Hematopoietic multipotent progenitor cell treated with erythropoietin and hydrocortisone succinate and interleukin-3 and kit ligand, for 15 days (in vitro differentiated cells): ENCODE measurements at regions not wholly inside any gene's neighbourhood (a gene's known extent, or its start where the extent isn't known, plus 50 kb on each side); places are given as distances from the start of the nearest gene placed in this dataset.
"Not testable (repeated sequence)": the region's sequence is repeated elsewhere in the genome, so short reads cannot be mapped to it uniquely, and the experiment has no call there.

ENCODE experiments used
- DNase-seq: peaks from one replicate; pipeline ENCODE4 v3.0.0-alpha.2; 2015; ENCODE audit warnings: low spot score

DNA sequence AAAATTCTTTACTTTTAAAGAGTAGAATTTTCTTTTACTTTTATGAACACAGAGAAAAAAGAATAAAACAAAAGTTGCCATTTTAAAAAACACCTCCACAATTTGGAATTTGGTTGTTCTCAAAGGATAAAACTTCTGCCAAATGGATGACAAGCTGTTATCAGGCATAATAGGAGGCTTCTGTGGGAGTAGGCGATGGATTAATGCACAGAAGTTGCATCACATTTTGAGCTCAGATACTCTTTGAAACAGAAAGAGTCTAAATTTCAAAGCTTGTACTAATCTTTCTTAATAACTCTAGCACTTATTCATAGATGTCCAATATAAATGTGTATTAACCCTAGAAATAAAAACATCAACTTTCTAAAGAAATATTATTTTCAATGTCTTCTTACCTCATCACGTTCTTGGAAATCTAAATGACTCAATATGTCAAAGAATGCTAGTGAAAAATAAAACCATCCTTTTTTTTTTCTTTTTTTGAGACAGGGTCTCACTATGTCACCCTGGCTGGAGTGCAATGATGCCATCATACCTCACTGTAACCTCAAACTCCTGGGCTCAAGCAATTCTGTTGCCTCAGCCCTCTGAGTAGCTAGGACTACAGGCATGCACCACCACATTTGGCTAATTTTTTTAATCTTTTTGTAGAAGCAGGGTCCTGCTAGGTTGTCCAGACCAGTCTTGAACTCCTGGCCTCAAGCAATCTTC lies 112.8 kb upstream of the USP25 start:
- DNase-seq: no peak

DNA sequence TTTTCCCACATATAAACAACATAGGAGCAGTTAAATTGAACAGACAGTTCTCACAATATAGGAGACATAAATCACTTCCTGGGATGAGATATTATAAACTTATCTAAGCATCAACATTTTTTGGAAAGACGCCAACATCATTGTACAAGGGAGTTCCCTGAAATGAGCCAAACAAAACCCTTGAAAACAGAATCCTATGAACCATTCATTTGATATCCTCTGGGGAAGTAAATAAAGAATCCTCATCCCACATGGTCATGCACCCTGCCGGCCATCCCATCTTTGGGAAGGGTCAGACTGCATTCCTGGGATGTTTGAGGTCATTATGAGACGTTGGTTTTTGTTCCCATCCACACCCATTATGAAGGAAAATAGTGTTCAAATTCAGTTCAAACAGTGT lies 111.8 kb upstream of the USP25 start:
- DNase-seq: no peak

DNA sequence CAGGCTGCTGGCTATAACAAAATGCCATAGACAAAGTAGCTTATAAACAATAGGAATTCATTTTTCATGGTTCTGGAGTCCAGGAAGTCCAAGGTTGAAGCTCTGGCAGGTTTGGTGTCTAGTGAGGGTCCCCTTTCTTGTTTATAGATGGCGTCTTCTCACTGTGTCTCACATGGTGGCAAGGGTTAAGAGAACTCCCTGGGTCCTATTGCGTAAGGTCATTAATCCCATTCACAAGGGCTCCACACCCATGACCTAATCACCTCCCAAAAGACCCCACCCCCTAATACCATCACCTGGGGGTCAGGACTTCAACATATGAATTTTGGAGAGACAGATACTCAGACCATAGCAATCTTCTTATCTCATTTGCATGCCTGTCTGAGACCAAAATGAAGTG lies 108.9 kb upstream of the USP25 start:
- no peak for DNase-seq

DNA sequence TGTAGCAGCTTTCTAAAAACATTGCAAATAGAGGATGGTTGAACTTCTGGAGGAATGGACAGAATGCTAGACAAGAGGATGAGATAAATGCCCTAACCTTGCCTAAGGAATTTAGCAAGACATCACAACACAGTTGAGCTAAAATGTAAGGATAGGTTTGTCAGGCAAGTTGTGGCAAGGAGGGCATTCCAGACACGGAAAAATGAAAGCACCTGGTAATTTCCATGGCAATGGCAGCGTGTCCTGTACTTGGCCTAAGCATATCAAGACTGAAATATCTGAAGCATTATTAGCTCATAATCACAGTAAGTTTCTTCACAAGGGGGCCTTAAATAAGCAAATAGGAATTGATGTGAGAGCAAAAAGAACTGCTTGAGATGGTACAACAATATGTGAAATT lies 105.1 kb upstream of the USP25 start:
- DNase-seq: no peak

DNA sequence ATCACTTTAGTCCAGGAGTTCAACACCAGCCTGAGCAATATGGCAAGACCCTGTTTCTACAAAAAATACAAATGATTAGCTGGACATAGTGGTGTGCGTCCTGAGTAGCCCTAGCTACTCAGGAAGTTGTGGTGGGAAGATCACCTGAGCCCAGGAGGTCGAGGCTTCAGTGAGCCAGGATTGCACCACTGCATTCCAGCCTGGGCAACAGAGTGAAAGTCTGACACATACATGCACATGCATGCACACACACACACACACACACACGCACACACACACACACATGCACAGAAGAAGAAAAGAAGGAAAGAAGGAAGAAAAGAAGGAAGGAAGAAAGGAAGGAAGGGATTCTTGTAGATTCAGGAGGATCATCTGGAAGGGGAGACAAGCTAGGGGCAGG lies 104.4 kb upstream of the USP25 start:
- no peak for DNase-seq

DNA sequence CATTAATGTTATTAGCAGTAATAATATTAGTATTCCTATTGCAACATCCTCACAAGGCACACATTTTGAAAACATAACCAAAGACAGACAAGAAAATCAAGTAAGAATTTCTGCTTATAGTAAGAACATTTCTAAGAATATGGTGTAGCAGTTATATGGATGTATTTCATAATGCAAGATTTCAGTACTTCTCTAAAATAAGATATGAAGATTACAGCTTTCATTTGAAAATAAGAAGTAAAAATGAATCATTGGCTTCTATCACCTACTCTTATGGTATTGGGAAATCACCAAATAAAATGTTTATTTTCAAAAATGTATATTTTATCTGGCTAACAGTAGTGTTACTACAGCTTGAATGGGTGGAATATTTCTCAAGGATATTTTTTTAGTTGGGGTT lies 103.8 kb upstream of the USP25 start:
- no peak for DNase-seq

DNA sequence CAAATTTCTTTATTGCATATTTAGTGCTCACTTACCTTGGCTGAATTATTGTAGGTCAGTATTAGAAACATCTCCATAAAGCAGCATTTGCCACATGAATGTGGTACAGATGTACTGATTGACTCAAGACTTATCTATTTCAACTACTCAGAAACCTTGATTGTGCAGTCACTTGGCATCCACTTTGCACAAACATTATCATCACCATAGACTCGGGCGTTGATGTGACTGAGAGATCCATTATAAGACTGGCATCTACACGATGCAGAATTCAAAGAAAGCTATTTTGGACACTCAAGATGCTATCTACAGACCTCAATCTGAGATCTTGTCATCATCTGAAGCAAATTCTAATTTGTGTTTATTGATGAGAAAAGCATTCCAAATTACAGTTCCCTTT lies 102.8 kb upstream of the USP25 start:
- no peak for DNase-seq

DNA sequence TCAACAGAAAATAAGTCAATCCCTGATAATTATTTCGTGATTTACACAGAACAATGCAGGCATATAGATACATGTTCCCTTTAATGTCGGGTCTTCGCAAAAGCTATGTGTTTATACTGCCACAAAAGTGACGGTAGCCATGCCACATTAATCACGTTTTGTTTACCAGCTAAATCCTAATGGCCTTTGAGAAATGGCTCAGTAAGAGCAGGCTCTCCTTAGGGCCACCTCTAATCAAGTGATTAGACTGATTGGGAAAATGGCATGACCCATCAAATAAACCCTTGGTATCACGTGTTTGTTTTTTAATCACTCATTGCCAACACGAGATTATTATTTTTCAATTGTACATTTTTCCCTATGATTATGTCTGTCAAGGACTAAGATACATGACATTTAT lies 102.0 kb upstream of the USP25 start:
- no peak for DNase-seq

DNA sequence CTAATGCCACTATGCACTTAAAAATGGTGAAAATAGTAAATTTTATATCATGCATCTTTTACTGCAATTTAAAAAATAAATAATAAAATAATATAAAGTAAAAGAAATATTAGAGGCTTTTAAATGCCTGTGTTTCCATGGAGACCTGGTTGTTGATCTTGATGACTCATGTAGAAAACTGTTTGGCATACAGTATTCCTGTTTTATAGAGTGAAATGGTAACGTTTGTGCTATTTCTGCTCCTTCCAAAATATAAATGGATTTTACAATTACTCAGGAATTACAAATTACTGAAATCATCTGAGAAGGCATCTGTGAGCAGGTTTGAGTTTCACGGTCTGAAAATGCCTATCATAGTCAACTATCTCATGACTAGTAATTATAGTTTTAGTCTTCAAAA lies 98.4 kb upstream of the USP25 start:
- DNase-seq: no peak

DNA sequence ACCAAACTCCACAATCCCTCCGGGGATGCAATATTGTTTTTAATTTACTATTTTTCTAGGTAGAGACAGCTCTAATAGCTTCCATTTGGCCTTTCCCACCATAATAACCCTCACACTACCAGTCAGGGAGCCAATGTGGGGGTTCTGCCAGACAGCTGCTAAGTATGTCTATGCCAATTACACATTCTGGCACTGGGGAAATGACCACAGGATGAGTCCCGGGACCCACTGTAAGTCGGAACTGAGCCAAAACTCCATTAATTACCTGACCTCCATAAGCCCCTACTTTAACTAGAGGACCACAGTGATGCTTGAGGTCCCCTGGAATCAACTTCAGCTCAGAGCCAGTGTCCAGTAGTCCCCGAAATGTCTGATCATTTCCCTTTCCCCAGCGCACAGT lies 95.2 kb upstream of the USP25 start:
- not testable (repeated sequence) for DNase-seq

DNA sequence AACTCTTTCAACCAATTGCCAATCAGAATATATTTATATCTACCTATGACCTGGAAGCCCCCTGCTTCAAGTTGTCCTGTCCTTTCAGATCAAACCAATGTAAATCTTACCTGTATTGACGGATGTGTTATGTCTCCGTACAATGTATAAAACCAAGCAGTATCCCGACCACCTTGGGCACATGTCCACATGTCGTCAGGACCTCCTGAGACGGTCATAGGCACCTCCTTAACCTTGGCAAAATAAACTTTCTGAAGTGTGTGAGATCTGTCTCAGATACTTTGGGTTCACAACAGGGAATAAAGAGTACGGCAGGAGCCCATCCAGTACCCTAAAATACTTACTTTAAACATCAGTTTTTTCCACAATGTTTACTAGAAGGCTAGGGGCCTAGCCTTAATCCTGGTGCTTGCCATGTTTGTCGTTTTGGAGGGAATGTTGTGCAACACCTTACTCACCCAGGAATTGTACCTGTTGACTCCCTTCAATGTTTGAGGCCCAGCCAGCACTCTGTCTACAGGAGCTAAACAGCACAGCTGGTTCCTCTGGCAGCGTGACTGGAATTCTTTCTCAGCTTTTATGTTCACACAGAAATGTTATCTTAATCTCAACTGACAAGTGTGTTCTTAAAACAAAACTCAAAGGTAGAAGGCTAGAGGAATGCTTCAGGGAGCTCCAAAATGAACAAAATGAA lies 90.8 kb upstream of the USP25 start:
- no peak for DNase-seq

DNA sequence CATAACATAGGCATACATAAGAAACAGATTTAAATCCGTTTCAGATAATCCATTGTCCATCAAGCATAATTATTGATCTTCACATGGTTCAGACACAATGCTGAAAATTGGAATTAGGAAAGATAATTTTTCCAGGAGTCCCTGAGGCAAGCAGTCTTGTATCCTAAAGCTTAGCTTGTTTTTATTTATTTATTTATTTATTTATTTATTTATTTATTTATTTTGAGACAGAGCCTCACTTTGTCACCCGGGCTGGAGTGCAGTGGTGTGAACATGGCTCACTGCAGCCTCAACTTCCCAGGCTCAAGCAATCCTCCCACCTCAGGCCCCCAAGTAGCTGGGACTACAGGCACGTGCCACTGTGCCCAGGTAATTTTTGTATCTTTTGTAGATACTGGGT lies 89.7 kb upstream of the USP25 start:
- DNase-seq: not testable (repeated sequence)

DNA sequence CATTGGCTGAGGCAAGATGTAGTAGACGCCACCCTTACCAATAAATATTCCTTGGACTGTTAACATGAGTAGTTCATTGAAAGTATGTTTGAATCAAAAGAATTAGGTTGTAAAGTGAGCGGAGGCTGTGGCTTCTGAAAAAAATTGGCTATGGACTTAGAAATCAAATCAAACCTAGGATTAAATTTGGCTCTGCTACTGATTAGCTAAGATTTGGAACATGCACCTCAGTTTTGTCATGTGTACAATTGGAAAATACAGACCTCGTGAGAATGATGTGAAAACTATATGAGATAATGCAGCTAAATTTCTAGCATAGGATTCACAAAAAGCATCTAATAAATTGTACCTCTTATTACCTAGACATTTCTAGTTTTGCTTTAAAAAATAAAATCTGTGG lies 85.3 kb upstream of the USP25 start:
- DNase-seq: no peak

DNA sequence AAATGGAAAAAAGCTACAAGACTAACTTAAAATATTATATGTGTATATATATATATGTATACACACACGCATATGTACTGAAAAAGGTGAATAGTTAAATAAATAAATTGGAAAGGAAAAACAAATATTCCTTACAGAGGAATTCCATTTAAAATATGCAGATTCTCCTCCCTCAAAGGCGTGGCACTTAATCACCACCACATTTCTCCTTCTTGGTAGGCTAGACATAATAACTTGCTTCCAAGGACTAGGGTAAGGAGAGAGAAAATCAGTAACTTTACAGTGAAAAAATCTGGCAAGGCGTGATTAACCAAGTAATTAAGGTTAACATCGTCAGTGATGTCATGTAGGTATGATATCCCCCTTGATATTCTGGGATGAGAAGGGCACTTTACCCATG lies 84.0 kb upstream of the USP25 start:
- no peak for DNase-seq

DNA sequence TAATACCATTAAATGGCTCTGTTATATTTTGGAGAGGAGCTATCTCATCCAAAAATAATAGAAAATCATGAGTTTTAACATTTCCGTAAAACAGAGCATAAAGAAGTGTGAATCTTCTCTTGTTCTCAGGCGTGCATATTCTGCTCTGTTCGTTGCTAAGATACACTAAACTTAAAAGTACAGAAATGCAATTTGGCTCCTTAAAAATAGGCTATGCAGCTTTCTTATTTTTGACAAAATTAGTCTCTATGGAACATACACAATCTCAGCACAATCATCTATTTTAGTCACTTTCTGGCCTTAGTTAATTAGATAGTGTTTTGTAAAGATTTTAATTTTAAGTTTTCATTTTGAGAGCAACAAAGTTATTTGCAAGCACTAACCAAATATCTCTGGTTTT lies 79.0 kb upstream of the USP25 start:
- no peak for DNase-seq

DNA sequence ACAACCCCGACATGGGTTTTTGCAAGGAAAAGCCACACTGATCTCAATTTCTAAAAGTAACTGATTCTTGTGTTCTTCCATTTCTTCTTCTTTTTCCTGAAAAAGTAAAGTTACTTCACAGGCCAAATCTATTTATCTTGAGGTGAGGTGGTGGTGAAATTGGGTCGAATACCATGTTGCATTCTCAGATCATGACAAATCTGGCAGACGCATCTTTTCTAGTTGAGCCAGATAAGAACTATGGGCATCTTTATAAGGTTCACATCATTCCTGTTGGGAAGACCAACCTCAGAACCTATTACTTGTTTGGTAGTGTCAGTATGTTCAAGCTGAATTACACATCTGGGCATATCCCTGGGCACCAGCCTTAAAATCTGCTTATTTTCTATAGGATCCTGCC lies 78.6 kb upstream of the USP25 start:
- DNase-seq: no peak

DNA sequence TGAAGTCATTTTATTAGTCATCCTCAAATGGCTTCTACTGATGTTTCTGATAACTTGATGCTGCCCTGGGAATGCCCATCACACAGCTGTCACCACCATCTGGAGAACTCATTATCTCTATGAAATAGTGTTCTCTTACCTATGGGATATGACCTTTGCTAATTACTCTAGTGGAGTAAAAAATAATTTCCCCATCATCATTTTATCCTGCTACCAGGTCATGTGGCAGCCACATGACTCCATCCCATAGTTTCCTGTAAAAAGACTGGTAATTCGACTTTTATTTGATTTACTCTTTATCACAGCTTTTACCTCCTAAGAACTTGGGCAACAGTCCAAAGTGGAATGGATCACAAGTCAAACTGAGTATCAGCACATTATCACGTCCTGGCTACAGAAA lies 76.1 kb upstream of the USP25 start:
- no peak for DNase-seq

DNA sequence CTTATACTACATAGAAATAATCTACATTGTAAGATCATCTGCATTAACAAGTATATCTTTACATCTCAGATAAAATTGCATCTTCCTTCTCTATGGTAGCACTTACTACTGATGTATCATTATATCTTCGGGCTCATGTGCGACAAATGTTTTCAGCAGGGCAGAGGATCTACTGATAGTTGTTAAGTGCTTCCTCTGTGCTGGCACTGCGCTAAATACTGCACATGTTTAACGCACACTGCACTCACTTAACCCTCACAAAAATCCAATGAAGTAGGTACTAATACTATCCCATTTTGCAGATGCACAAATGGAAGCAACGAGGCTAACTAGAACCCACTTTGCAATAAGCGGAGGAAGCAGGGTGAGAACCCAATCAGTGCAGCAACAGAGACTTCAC lies 75.6 kb upstream of the USP25 start:
- no peak for DNase-seq

DNA sequence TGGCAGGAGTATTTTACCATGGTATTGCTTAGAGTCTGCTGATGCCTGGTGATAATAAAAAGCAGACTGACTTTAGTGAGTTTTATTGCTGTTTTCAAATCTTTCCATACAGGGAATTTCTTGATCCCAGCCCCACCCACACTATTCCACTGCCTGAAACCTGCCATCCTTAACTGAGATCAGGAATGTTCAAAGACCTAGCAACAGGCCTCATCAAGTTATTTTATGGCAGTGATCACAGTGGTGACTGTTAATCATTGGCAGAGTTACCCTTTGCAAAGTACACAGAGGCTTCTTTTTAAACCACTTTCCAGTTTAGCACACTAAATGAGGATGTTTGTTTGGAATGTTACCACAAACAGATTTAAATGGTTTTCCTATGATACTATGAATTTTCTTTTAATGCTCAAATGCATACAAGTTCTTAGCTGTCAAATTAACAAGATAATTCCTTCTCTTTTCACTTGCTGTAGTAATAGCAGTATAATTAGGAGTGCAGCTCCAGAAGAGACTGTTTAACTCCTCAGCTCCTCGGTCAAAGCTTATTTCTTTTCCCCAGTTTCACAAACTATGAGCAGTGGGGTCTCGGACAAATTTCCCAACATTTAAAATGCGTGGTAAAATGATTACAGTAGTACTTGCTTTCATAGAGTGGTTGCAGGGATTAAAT lies 69.9 kb upstream of the USP25 start:
- DNase-seq: no peak

DNA sequence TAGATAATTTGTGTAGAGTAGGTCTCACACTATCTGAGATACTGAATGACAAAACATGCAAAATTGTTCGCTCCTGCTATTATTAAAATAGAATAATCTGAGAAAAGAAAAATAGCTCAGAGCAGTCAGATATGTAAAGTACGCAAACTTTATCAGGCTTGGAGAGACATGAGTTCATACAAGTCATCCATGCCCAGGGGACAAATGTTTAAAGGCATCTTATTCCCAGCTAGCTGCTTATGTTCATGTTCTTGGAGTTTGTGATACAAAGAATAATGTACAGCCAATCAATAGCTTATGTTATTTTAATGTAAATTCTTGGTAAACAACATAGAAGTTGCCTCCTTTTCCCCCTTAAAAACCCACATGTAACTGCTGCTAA lies 69.4 kb upstream of the USP25 start:
- DNase-seq: no peak

DNA sequence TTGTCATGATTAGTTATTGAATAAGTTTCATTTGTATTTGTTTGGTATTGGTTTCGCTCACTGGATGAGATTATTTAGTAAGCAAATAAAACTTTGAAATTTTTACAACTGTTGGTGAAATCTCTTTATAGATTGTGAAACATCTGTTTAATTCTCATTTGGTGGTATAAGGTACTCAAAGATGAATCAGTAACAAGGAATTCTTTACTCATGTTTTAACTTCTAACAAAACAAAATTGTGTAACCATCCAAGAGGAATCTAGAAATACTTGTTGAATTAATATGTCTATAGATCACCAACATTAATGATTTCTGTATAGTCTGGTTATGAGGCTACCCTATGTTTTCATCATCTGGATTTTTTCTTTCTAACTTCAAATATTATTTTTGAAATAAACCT lies 62.8 kb upstream of the USP25 start:
- no peak for DNase-seq

DNA sequence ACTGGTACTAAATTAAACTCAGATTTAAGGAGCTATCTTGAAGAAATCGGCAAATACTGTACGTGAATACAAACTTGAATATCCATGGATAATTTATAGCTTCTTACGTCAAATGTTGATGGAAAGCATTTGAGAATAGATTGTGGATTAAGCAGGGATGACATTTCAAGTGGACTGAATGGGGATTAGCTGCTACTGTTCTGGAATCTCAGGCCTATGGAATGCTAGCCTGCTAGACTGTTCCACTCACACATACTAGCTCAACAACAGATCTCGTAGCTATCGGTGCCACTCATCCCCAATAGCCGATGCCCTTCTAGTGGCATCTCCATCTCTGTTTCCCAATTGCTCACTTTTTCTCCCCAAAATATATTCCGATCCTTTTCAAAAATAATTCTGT lies 62.0 kb upstream of the USP25 start:
- DNase-seq: no peak

DNA sequence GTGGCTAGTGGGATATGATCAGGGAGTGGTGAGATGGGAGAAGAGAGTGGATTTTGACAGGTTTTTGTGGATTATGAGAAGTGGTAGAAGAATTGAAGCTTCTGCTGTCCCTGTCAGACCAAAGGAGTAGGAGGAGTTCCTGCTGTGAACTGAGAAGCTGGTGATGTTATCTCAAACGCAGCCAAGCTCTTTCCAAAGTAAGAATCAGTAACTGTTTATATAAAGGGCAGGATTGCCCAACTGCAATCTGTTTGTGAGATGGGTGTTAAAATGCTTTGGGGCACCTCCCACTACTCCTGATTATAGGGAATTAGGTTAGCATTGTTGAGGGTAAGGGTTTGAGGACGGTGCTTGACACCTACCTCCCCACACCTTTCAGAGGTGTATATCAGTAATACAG lies 60.5 kb upstream of the USP25 start:
- no peak for DNase-seq

DNA sequence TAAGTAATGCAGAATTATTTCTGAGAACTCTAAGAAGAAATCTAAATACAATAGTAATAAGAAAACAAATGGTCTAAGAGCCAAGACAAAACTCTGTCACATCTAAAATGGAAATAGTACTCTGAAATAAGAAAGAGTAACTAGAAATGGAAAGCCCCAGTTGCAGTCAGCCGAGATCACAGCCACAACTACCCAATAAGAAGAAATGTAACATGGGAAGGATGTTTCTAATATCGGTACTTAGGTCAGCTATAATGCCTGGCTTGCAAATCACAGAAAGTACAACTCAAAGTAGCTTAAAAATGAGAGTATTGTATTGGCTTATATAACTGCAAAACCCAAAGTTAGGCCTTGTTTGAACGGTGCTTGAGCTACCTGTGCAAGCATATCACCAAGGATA lies 58.6 kb upstream of the USP25 start:
- no peak for DNase-seq
